ENCODE measurements at regions not wholly inside any gene's neighbourhood (a gene's known extent, or its start where the extent isn't known, plus 50 kb on each side); places are given as distances from the start of the nearest gene placed in this dataset.

GRCh38 chr22:48863965-48864528 lies 963.6 kb downstream of the BRD1 start:
- no peaks in the 10 kb centered on the region for H3K79me2 ChIP-seq (replicated peaks; ENCODE audit: insufficient read depth)
- no peaks in the 10 kb centered on the region for H3K27me3 ChIP-seq (ENCODE audit: insufficient read depth)
- no peaks in the 10 kb centered on the region for H3F3A ChIP-seq (replicated peaks; ENCODE audit: low read depth)
- Mint-ChIP-seq H3K36me3 (ENCODE audit: low read depth) (no peaks in the 10 kb centered on the region; the same call in 2 of the 3 replicates), H3K27ac (no peak overlapping the region), H3K27me3 (ENCODE audit: insufficient read depth, low read depth, poor library complexity) (peaks cover 4% of the 10 kb centered on the region), H3K4me3 (no peak overlapping the region), H3K4me1 (no peaks in the 10 kb centered on the region; the same call in 2 of the 3 replicates), H3K9me3 (no peaks in the 10 kb centered on the region)
- H3K4me1 ChIP-seq (ENCODE audit: insufficient read depth) = no peaks in the 10 kb centered on the region
- H3K4me3 ChIP-seq = no peak overlapping the region
- H4K20me1 ChIP-seq (replicated peaks; ENCODE audit: insufficient read depth) = no peaks in the 10 kb centered on the region
- no peak for ATAC-seq
- no peak overlapping the region for H2AFZ ChIP-seq
- H3K9me2 ChIP-seq (ENCODE audit: insufficient read depth) = no peaks in the 10 kb centered on the region
- no peaks in the 10 kb centered on the region for H3K36me3 ChIP-seq (ENCODE audit: insufficient read depth)
- H3K27ac ChIP-seq (ENCODE audit: low read depth) = no peak overlapping the region
- DNase-seq (ENCODE audit: low spot score) = no peak
- H3K4me2 ChIP-seq = no peak overlapping the region
- TF ChIP-seq EZH2phosphoT487 (IDR thresholded peaks at IDR 0.05; ENCODE audit: unreplicated experiment) = no peak
- no peak for TF ChIP-seq POLR2AphosphoS5 (IDR thresholded peaks at IDR 0.05; ENCODE audit: low read depth)
- TF ChIP-seq ZNF331 (CRISPR knock-in tag; IDR thresholded peaks at IDR 0.05; ENCODE audit: low read depth) = no peak
- TF ChIP-seq CTCF (conservative IDR thresholded peaks at IDR 0.05; ENCODE audit: low read depth in 2 of 2) = no peak

DNA sequence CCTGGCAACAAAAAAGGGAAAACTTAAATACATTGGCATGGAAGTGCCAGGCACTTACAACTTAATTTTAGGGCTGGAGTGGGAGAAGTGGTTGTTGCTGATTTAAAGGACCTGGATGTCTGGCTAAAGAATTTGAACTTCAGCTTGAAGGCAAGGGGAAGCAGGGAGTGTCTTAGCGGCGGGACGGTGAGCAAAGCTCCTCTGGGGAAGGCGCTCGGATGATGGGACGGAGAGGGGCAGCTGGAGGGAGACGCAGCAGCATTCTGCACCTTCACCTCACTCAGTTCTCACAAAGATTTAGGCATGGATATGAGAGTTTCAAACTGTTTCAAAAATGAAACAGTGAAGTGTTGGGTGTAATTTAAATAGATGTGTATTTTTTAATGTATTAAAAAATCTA lies 967.1 kb downstream of the BRD1 start:
- Mint-ChIP-seq H3K36me3 (ENCODE audit: low read depth) (no peaks in the 10 kb centered on the region; the same call in 2 of the 3 replicates), H3K27me3 (ENCODE audit: insufficient read depth, low read depth, poor library complexity) (peaks cover 6% of the 10 kb centered on the region), H3K27ac (no peak overlapping the region), H3K4me1 (no peaks in the 10 kb centered on the region), H3K9me3 (peaks cover 14% of the 10 kb centered on the region), H3K4me3 (no peak overlapping the region)
- DNase-seq (ENCODE audit: low spot score) (no peak), ATAC-seq (no peak)
- no peaks in the 10 kb centered on the region for H3K36me3 ChIP-seq (ENCODE audit: insufficient read depth)
- no peaks in the 10 kb centered on the region for H3K27me3 ChIP-seq (ENCODE audit: insufficient read depth)
- H3K4me3 ChIP-seq = no peak overlapping the region
- no peaks in the 10 kb centered on the region for H4K20me1 ChIP-seq (replicated peaks; ENCODE audit: insufficient read depth)
- no peak overlapping the region for H2AFZ ChIP-seq
- H3K4me2 ChIP-seq = no peak overlapping the region
- H3K9me2 ChIP-seq (ENCODE audit: insufficient read depth) = no peaks in the 10 kb centered on the region
- H3K4me1 ChIP-seq (ENCODE audit: insufficient read depth) = no peaks in the 10 kb centered on the region
- no peaks in the 10 kb centered on the region for H3K79me2 ChIP-seq (replicated peaks; ENCODE audit: insufficient read depth)
- TF ChIP-seq ZNF331 (CRISPR knock-in tag; IDR thresholded peaks at IDR 0.05; ENCODE audit: low read depth) = no peak
- TF ChIP-seq EZH2phosphoT487 (IDR thresholded peaks at IDR 0.05; ENCODE audit: unreplicated experiment) = no peak
- no peak for TF ChIP-seq STAT1 (IDR thresholded peaks at IDR 0.05; ENCODE audit: unreplicated experiment)
- TF ChIP-seq POLR2AphosphoS5 (IDR thresholded peaks at IDR 0.05; ENCODE audit: low read depth) = no peak
- no peak for TF ChIP-seq CTCF (conservative IDR thresholded peaks at IDR 0.05; ENCODE audit: low read depth in 2 of 2)
- no peak for TF ChIP-seq ZNF114 (CRISPR knock-in tag; IDR thresholded peaks at IDR 0.05)
- H3K27ac ChIP-seq (ENCODE audit: low read depth) = no peak overlapping the region
- H3F3A ChIP-seq (replicated peaks; ENCODE audit: low read depth) = no peaks in the 10 kb centered on the region

All from GM23338 (cell line).